Brain microvascular endothelial cell (primary cell): ENCODE measurements at regions not wholly inside any gene's neighbourhood (a gene's known extent, or its start where the extent isn't known, plus 50 kb on each side); places are given as distances from the start of the nearest gene placed in this dataset.
"Not testable (repeated sequence)": the region's sequence is repeated elsewhere in the genome, so short reads cannot be mapped to it uniquely, and the experiment has no call there.

ENCODE experiments used
- DNase-seq: peaks from one replicate; pipeline ENCODE4 v3.0.0-alpha.2; 2020
- H3K27ac ChIP-seq: fragments of 250-450 bp; sonication (Bioruptor Pico); 2 replicates; pipeline ENCODE4 v1.5.1; 2020; ENCODE audit warnings: mild to moderate bottlenecking, moderate library complexity
- H3K27me3 ChIP-seq: fragments of 250-450 bp; sonication (Bioruptor Pico); replicated peaks from 2 replicates; pipeline ENCODE4 v1.5.1; 2020; ENCODE audit warnings: mild to moderate bottlenecking
- H3K36me3 ChIP-seq: fragments of 250-450 bp; sonication (Bioruptor Pico); replicated peaks from 2 replicates; pipeline ENCODE4 v1.5.1; 2020; ENCODE audit warnings: mild to moderate bottlenecking
- H3K4me3 ChIP-seq: 2 replicates; pipeline ENCODE4 v1.5.1; 2011; ENCODE audit warnings: low read depth, mild to moderate bottlenecking, control low read depth, low read length, moderate library complexity
- in situ Hi-C: cut with HindIII; loops from 2 replicates; pipeline ENCODE4 v1.10.0; 2017; ENCODE audit warnings: low sequenced_read_pairs, low pct_ligation_motif_present
- TF ChIP-seq, protein P1 (sequence below): IDR thresholded peaks from 2 replicates; pipeline ENCODE4 v1.5.1; 2011; ENCODE audit warnings: low read depth, mild to moderate bottlenecking, moderate library complexity, low read length, control low read depth, inconsistent platforms; ENCODE audit errors: missing control alignments

DNA sequence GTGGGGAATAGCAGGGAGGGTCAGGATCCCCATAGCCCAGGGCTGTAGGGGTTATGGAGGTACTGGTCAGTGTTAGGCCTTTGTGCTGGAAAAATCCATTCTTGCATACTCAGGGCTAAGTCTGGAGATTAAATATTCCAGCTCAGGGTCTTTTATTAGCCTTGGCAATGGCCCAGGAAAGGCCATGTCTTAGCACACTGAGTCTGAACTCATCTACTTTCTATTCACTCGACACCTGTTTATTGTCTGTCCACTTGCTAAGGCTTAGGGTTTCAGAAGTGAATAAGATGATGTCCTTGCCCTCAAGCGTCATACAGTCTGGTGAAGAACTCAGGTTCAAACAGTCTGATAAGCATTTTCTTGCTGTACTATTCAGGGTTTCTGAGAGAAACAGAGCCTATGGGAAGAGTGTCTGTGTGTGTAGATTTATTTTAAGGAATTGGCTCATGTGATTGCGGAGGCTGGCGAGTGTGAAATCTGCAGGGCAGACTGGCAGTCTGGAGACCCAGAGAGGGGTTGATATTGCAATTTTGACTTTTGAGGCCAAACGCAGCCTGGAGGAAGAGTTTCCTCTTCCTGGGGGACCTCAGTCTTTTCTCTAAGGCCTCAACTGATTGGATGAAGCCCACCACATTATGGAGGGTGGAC, 135.8 kb downstream of the RAMP3 start:
- TF ChIP-seq, protein P1, sequence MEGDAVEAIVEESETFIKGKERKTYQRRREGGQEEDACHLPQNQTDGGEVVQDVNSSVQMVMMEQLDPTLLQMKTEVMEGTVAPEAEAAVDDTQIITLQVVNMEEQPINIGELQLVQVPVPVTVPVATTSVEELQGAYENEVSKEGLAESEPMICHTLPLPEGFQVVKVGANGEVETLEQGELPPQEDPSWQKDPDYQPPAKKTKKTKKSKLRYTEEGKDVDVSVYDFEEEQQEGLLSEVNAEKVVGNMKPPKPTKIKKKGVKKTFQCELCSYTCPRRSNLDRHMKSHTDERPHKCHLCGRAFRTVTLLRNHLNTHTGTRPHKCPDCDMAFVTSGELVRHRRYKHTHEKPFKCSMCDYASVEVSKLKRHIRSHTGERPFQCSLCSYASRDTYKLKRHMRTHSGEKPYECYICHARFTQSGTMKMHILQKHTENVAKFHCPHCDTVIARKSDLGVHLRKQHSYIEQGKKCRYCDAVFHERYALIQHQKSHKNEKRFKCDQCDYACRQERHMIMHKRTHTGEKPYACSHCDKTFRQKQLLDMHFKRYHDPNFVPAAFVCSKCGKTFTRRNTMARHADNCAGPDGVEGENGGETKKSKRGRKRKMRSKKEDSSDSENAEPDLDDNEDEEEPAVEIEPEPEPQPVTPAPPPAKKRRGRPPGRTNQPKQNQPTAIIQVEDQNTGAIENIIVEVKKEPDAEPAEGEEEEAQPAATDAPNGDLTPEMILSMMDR = no peak
- no peak overlapping the region for H3K27ac ChIP-seq
- H3K4me3 ChIP-seq = no peak overlapping the region
- H3K36me3 ChIP-seq = no peaks in the 10 kb centered on the region
- in situ Hi-C loops = no loop called here
- no peak for DNase-seq
- H3K27me3 ChIP-seq = no peaks in the 10 kb centered on the region

DNA sequence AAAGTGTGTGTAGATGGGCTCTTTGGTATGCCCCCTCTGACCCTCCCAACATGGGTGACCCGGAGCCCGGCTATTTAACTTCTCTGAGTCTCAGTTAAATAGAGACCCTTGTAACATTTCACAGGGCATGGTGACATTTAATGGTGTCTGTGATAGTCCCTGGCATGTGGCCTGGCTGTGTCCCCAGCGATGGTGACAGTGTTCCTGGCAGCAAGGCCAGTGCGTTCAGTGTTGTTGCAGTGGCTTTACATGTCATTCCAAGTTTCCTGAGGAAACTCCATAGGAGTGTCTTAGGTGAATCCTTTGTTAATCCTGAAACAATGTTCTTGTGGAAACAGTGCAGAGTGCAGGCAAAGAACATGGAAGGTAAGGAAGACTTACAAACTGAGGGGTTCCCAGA, 137.0 kb downstream of the RAMP3 start:
- no peak for DNase-seq
- in situ Hi-C loops = no loop called here
- H3K36me3 ChIP-seq = no peaks in the 10 kb centered on the region
- H3K27ac ChIP-seq = no peak overlapping the region
- H3K4me3 ChIP-seq = no peak overlapping the region
- TF ChIP-seq, protein P1 = no peak
- H3K27me3 ChIP-seq = no peaks in the 10 kb centered on the region

DNA sequence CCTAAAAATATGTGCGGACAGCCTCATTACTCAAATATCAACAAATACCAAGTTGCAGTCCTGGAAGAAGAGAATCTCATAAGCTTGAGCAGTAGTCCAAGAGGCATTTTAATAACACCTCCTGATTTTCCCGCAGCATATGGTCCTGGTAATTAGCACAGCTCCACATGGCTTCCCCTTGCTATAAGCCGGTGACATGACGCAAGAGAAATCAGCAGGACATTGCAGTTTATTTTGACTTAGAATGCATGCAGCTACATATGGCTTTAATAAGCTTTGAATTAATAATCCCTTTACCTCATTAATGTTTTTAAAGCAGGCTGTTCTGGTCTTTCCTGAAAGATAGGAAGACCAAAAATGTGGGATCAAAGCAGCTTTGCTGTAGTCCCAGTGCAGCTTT, 137.6 kb downstream of the RAMP3 start:
- Histone ChIP-seq H3K4me3 (no peak overlapping the region), H3K27ac (no peak overlapping the region), H3K36me3 (no peaks in the 10 kb centered on the region), H3K27me3 (no peaks in the 10 kb centered on the region)
- in situ Hi-C loops = no loop called here
- TF ChIP-seq, protein P1 = no peak
- DNase-seq = no peak

DNA sequence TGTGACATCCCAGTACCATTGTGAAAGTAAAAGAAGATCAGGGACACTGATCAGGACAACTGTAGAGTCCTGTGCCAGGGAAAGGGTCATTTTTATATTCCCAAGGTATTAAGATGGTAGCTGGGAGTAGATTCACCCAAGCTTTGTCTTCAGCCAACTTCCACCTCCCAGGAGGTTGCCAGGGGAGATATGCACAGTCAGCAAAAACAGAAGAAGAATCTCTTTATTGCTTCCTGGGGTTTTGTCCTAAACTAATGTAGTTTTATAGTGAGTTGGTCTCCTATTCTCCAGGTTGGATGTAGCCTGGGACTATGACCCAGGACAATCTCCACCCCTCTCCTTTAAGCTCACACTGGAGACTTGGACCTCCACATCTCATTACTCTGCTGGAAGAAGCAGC, 139.2 kb downstream of the RAMP3 start:
- in situ Hi-C loops = no loop called here
- TF ChIP-seq, protein P1 = no peak
- no peak for DNase-seq
- H3K27ac ChIP-seq = no peak overlapping the region
- no peaks in the 10 kb centered on the region for H3K36me3 ChIP-seq
- H3K4me3 ChIP-seq = no peak overlapping the region
- no peaks in the 10 kb centered on the region for H3K27me3 ChIP-seq

DNA sequence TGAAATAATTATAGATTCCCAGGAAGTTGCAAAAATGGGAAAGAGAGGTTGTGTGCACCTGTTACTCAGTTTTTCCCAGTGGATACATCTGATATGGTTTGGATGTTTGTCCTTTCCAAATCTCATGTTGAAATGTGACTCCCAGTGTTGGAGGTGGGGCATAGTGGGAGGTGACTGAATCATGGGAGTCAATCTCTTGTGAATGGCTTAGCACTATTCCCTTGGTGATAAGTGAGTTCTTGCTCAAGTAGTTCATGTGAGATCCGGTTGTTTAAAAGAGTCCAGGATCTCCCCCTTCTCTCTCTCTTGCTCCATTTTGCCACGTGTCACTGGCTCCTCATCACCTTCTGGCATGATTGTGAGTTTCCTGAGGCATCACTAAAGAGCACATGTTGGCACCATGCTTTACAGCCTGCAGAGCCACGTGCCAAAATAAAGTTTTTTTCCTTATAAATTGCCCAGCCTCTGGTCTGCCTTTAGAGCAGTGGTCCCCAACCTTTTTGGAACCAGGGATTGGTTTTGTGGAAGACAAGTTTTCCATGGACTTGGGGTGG, 149.2 kb downstream of the RAMP3 start:
- no peak overlapping the region for H3K27ac ChIP-seq
- in situ Hi-C loops = no loop called here
- no peak overlapping the region for H3K4me3 ChIP-seq
- H3K36me3 ChIP-seq = no peaks in the 10 kb centered on the region
- TF ChIP-seq, protein P1 = no peak
- no peaks in the 10 kb centered on the region for H3K27me3 ChIP-seq
- DNase-seq = no peak

DNA sequence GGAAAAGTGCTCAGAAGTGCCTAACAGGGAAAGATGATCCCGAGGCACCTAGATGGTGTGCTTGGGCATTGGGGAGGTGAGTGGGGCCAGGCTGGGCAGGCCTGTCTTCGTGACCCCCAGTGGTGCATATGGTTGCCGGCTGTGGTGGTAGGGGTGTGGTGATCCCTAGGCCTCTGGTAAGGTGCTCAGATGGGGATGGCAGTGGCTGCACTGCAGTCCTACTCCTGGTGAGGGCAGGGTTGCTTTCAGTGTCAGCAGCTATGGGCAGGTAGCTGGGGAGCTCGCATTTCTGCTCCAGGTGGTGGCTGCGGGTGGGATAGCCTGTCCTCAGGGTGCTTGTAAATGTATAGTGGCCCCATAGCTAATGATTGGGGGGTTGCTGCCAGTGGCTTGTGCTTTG, 154.0 kb downstream of the RAMP3 start:
- Histone ChIP-seq H3K27me3 (no peaks in the 10 kb centered on the region), H3K4me3 (no peak overlapping the region), H3K36me3 (no peaks in the 10 kb centered on the region), H3K27ac (no peak overlapping the region)
- in situ Hi-C loops = no loop called here
- no peak for DNase-seq
- TF ChIP-seq, protein P1 = no peak

DNA sequence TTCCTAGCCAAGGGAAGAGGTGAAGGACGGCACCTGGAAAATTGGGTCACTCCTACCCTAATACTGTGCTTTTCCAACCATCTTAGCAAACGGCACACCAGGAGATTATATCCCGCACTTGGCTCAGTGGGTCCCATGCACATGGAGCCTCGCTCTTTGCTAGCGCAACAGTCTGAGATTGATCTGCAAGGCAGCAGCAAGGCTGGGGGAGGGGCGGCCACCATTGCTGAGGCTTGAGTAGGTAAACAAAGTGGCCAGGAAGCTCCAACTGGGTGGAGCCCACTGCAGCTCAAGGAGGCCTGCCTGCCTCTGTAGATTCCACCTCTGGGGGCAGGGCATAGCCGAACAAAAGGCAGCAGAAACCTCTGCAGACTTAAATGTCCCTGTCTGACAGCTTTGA, 157.9 kb downstream of the RAMP3 start:
- H3K27ac ChIP-seq, H3K36me3 ChIP-seq, H3K4me3 ChIP-seq, H3K27me3 ChIP-seq, DNase-seq, in situ Hi-C loops: not testable (repeated sequence)
